GM18870 (cell line): ENCODE measurements at regions not wholly inside any gene's neighbourhood (a gene's known extent, or its start where the extent isn't known, plus 50 kb on each side); places are given as distances from the start of the nearest gene placed in this dataset.

Experiments
- ATAC-seq: cut with Tn5 transposase; IDR thresholded peaks from one replicate; pipeline ENCODE4 v1.9.1; 2021; ENCODE audit warnings: moderate library complexity; ENCODE audit not compliant: unreplicated experiment

- ATAC-seq = no peak
These were observed 151.0 kb upstream of the DKK2 start for GRCh38 chr4:107187091-107187490.

- ATAC-seq = peak; percentile 96
These were observed 147.2 kb upstream of the DKK2 start for GRCh38 chr4:107183155-107183774.

- no peak for ATAC-seq
These were observed 146.2 kb upstream of the DKK2 start for GRCh38 chr4:107182347-107182746.

GRCh38 chr4:107166873-107167450 is 130.8 kb upstream of the DKK2 start:
- no peak for ATAC-seq

- no peak for ATAC-seq
These were observed 130.1 kb upstream of the DKK2 start for GRCh38 chr4:107166181-107166580.

- ATAC-seq = no peak
These were observed 128.9 kb upstream of the DKK2 start for GRCh38 chr4:107164962-107165475.

- no peak for ATAC-seq
These were observed 120.3 kb upstream of the DKK2 start for GRCh38 chr4:107156443-107156842.

- ATAC-seq = no peak
These were observed 119.3 kb upstream of the DKK2 start for GRCh38 chr4:107155366-107155765.

- ATAC-seq = no peak
These were observed 117.8 kb upstream of the DKK2 start for GRCh38 chr4:107153956-107154355.

GRCh38 chr4:107153228-107153627 is 117.1 kb upstream of the DKK2 start:
- no peak for ATAC-seq

GRCh38 chr4:107151173-107151572 is 115.1 kb upstream of the DKK2 start:
- ATAC-seq = no peak

GRCh38 chr4:107148904-107149303 is 112.8 kb upstream of the DKK2 start:
- ATAC-seq = no peak

GRCh38 chr4:107147873-107148272 is 111.8 kb upstream of the DKK2 start:
- ATAC-seq = no peak

- no peak for ATAC-seq
These were observed 102.3 kb upstream of the DKK2 start for GRCh38 chr4:107138433-107138832.

GRCh38 chr4:107133965-107134653 is 98.0 kb upstream of the DKK2 start:
- ATAC-seq = no peak

GRCh38 chr4:107131295-107131694 is 95.2 kb upstream of the DKK2 start:
- ATAC-seq = no peak

- no peak for ATAC-seq
These were observed 94.0 kb upstream of the DKK2 start for GRCh38 chr4:107130157-107130556.

GRCh38 chr4:107129611-107130010 is 93.5 kb upstream of the DKK2 start:
- ATAC-seq = no peak

GRCh38 chr4:107129076-107129475 is 93.0 kb upstream of the DKK2 start:
- no peak for ATAC-seq

- no peak for ATAC-seq
These were observed 92.0 kb upstream of the DKK2 start for GRCh38 chr4:107128116-107128515.

GRCh38 chr4:107125496-107125895 is 89.4 kb upstream of the DKK2 start:
- ATAC-seq = no peak

GRCh38 chr4:107122736-107123135 is 86.6 kb upstream of the DKK2 start:
- ATAC-seq = no peak
